ENCODE measurements at regions not wholly inside any gene's neighbourhood (a gene's known extent, or its start where the extent isn't known, plus 50 kb on each side); places are given as distances from the start of the nearest gene placed in this dataset.

- intact Hi-C loops (cut with micrococcal nuclease; ENCODE audit: unreplicated experiment), result no loop called here
- 23% methylated on average over 5 of the region's 5 CpGs for whole genome bisulfite sequencing (ENCODE audit: low lambda C conversion rate)
- no peak for FAIRE-seq
- TF ChIP-seq TCF12 (IDR thresholded peaks at IDR 0.05) (no peak), TCF12 (CRISPR knock-in tag; IDR thresholded peaks at IDR 0.05) (no peak), DZIP1 (CRISPR knock-in tag; IDR thresholded peaks at IDR 0.05) (no peak), ZBTB3 (CRISPR knock-in tag; IDR thresholded peaks at IDR 0.05; ENCODE audit: borderline replicate concordance, low read depth) (no peak), THYN1 (CRISPR knock-in tag; IDR thresholded peaks at IDR 0.05; ENCODE audit: borderline replicate concordance, low read depth) (no peak), AFF4 (CRISPR knock-in tag; IDR thresholded peaks at IDR 0.05) (no peak), ZNF781 (CRISPR knock-in tag; IDR thresholded peaks at IDR 0.05; ENCODE audit: borderline replicate concordance, not compliant biosample characterization) (no peak)
- TF ChIP-seq, protein P1, sequence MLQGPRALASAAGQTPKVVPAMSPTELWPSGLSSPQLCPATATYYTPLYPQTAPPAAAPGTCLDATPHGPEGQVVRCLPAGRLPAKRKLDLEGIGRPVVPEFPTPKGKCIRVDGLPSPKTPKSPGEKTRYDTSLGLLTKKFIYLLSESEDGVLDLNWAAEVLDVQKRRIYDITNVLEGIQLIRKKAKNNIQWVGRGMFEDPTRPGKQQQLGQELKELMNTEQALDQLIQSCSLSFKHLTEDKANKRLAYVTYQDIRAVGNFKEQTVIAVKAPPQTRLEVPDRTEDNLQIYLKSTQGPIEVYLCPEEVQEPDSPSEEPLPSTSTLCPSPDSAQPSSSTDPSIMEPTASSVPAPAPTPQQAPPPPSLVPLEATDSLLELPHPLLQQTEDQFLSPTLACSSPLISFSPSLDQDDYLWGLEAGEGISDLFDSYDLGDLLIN (CRISPR knock-in tag; IDR thresholded peaks at IDR 0.05; ENCODE audit: borderline replicate concordance), result no peak
- TF ChIP-seq, protein P2, sequence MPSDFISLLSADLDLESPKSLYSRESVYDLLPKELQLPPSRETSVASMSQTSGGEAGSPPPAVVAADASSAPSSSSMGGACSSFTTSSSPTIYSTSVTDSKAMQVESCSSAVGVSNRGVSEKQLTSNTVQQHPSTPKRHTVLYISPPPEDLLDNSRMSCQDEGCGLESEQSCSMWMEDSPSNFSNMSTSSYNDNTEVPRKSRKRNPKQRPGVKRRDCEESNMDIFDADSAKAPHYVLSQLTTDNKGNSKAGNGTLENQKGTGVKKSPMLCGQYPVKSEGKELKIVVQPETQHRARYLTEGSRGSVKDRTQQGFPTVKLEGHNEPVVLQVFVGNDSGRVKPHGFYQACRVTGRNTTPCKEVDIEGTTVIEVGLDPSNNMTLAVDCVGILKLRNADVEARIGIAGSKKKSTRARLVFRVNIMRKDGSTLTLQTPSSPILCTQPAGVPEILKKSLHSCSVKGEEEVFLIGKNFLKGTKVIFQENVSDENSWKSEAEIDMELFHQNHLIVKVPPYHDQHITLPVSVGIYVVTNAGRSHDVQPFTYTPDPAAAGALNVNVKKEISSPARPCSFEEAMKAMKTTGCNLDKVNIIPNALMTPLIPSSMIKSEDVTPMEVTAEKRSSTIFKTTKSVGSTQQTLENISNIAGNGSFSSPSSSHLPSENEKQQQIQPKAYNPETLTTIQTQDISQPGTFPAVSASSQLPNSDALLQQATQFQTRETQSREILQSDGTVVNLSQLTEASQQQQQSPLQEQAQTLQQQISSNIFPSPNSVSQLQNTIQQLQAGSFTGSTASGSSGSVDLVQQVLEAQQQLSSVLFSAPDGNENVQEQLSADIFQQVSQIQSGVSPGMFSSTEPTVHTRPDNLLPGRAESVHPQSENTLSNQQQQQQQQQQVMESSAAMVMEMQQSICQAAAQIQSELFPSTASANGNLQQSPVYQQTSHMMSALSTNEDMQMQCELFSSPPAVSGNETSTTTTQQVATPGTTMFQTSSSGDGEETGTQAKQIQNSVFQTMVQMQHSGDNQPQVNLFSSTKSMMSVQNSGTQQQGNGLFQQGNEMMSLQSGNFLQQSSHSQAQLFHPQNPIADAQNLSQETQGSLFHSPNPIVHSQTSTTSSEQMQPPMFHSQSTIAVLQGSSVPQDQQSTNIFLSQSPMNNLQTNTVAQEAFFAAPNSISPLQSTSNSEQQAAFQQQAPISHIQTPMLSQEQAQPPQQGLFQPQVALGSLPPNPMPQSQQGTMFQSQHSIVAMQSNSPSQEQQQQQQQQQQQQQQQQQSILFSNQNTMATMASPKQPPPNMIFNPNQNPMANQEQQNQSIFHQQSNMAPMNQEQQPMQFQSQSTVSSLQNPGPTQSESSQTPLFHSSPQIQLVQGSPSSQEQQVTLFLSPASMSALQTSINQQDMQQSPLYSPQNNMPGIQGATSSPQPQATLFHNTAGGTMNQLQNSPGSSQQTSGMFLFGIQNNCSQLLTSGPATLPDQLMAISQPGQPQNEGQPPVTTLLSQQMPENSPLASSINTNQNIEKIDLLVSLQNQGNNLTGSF (CRISPR knock-in tag; IDR thresholded peaks at IDR 0.05), result no peak
Observed at GRCh38 chr5:10018201-10019069, 231.3 kb downstream of the ATPSCKMT start.

More at GRCh38 chr5:10018201-10019069, 231.3 kb downstream of the ATPSCKMT start:
- Histone ChIP-seq H3K4me1 (ENCODE audit: insufficient read depth, low read length) (no peaks in the 10 kb centered on the region), H3K4me2 (ENCODE audit: low read depth, low read length) (no peak overlapping the region), H4K20me1 (ENCODE audit: insufficient read depth, low read length) (no peaks in the 10 kb centered on the region), H3K36me3 (replicated peaks in 1 of 2; ENCODE audit: control insufficient read depth in 1 of 2, insufficient read depth in 2 of 2, low read length in 2 of 2) (no peaks in the 10 kb centered on the region), H3K27ac (ENCODE audit: extremely low read length, insufficient read depth, low read length) (no peak overlapping the region), H3K4me3 (replicated peaks in 1 of 3; ENCODE audit: insufficient read depth in 1 of 3, low read depth in 2 of 3, low read length in 3 of 3) (no peak overlapping the region), H3K9me3 (ENCODE audit: low read length) (no peaks in the 10 kb centered on the region), H2AFZ (ENCODE audit: low read length) (no peak overlapping the region), H3K9ac (ENCODE audit: insufficient read depth, low read depth, low read length) (no peak overlapping the region), H3K27me3 (ENCODE audit: control insufficient read depth in 1 of 2, insufficient read depth in 2 of 2, low read length in 2 of 2) (no peaks in the 10 kb centered on the region; a peak in 1 of 5 replicates), H3K79me2 (ENCODE audit: insufficient read depth, low read length) (no peaks in the 10 kb centered on the region)
- CTCF ChIA-PET (ENCODE audit: low intra/inter-chr PET ratio, low total read pairs), result no interaction called here
- no TSS peak for BruUV-seq (replicated peaks)
- DNase-seq (ENCODE audit: low spot score) (no peak), ATAC-seq (no peak)
- in situ Hi-C loops (cut with HindIII; ENCODE audit: extremely low pct_ligation_motif_present, low pct_unique_long_range_greater_than_20kb), result no loop called here
- POLR2A ChIA-PET, result no interaction called here
